ENCODE measurements at regions not wholly inside any gene's neighbourhood (a gene's known extent, or its start where the extent isn't known, plus 50 kb on each side); places are given as distances from the start of the nearest gene placed in this dataset.

- H3K4me3 ChIP-seq (replicated peaks; ENCODE audit: low read depth, low read length): no peak overlapping the region
- TF ChIP-seq, protein P1, sequence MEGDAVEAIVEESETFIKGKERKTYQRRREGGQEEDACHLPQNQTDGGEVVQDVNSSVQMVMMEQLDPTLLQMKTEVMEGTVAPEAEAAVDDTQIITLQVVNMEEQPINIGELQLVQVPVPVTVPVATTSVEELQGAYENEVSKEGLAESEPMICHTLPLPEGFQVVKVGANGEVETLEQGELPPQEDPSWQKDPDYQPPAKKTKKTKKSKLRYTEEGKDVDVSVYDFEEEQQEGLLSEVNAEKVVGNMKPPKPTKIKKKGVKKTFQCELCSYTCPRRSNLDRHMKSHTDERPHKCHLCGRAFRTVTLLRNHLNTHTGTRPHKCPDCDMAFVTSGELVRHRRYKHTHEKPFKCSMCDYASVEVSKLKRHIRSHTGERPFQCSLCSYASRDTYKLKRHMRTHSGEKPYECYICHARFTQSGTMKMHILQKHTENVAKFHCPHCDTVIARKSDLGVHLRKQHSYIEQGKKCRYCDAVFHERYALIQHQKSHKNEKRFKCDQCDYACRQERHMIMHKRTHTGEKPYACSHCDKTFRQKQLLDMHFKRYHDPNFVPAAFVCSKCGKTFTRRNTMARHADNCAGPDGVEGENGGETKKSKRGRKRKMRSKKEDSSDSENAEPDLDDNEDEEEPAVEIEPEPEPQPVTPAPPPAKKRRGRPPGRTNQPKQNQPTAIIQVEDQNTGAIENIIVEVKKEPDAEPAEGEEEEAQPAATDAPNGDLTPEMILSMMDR (IDR thresholded peaks at IDR 0.05; ENCODE audit: low read depth, low read length, missing control alignments): peak; percentile 38
- no peak for DNase-seq (ENCODE audit: extremely low read depth, low read depth)
Observed at GRCh38 chr13:73417012-73417615, 358.3 kb downstream of the KLF5 start.

GRCh38 chr13:73416093-73416492, 357.3 kb downstream of the KLF5 start:
- TF ChIP-seq, protein P1 (IDR thresholded peaks at IDR 0.05; ENCODE audit: low read depth, low read length, missing control alignments): no peak
- no peak overlapping the region for H3K4me3 ChIP-seq (replicated peaks; ENCODE audit: low read depth, low read length)
- no peak for DNase-seq (ENCODE audit: extremely low read depth, low read depth)

DNA sequence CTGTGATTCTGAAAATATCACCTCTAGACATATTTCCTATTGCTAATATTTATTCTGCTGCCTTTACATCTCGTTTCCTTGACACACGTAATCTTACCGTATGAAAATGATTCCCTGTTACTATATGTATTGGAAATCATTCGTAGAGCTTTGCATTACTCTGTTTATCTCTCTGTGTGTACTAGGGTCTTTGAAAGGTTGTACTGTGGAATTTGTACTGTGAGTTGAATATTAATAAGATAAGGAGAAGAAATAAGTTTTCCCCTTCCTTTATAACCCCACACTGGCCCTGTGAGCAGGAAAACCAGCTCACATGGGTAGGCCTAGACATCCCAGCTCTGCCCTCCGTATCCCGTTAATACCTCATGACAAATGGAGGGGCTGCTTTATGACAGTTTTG, 354.9 kb downstream of the KLF5 start:
- DNase-seq (ENCODE audit: extremely low read depth, low read depth): no peak
- TF ChIP-seq, protein P1 (IDR thresholded peaks at IDR 0.05; ENCODE audit: low read depth, low read length, missing control alignments): no peak
- no peak overlapping the region for H3K4me3 ChIP-seq (replicated peaks; ENCODE audit: low read depth, low read length)

DNA sequence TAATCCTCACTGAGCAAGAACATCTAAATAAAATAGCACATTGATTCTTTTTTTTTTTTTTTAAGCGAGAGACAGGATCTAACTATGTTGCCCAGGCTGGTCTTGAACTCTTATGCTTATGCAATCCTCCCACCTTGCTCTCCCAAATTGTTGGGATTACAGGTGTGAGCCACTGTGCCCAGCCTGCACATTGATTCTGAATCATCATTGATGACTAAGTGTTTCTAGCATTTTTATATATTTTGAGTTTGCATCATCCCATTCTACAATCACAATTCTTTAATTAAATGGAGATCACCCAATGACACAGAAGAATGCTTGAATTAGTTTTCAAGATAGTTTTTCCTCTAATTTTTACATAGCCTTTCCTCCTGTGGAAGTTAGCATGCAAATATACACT, 354.1 kb downstream of the KLF5 start:
- no peak for DNase-seq (ENCODE audit: extremely low read depth, low read depth)
- no peak overlapping the region for H3K4me3 ChIP-seq (replicated peaks; ENCODE audit: low read depth, low read length)
- TF ChIP-seq, protein P1 (IDR thresholded peaks at IDR 0.05; ENCODE audit: low read depth, low read length, missing control alignments): no peak

DNA sequence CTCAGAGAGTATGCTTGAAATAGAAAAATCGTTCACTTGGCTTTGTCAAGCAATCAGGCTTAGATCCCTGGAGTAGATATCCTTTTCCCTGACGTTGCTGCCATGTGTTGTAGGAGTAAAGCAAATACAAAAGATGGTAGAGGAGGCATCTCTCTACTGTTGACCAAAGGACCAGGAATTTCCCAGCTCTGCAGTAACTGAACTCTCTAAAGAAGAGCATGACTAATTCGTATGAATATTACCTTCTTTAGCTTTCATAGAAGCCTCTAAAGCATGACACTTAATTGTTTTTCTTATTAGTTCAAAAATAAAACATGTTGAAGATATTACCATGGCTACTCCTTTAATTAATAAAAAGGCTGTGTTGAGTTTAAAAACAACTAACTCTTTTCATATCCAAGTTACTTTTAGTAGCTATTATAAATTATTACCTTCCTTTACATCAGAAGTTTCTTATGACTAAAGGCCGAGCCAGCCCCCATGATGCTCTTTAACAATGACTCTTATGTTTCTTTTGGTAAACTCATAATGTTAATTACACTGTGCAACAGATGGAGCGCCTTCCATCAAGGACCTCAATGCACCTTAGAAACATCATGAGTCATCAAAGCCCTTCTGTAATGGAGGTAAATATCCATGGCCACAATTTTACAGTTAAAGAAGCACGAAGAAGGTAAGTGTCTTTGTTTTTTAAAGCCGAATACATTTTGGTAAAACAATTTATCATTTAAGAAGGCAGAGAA, 352.4 kb downstream of the KLF5 start:
- TF ChIP-seq, protein P1 (IDR thresholded peaks at IDR 0.05; ENCODE audit: low read depth, low read length, missing control alignments): no peak
- no peak overlapping the region for H3K4me3 ChIP-seq (replicated peaks; ENCODE audit: low read depth, low read length)
- DNase-seq (ENCODE audit: extremely low read depth, low read depth): no peak

DNA sequence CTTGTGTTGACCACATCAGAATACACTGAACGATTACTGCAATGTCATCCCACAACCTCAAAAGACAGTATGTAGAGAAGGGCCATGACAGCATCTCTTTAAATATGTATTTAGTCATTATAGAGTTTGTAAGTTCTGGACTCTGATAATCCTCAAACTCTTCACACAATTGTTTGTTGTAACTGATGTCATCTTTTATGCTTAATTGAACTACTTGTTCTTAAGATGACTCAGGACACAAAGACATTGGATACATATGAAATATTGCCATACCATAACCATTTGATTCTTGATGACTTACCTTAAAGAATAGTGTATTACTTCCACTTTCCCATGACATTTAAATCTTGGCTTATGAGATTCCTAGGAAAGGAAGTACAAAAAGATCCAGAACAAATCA, 347.6 kb downstream of the KLF5 start:
- TF ChIP-seq, protein P1 (IDR thresholded peaks at IDR 0.05; ENCODE audit: low read depth, low read length, missing control alignments): no peak
- no peak for DNase-seq (ENCODE audit: extremely low read depth, low read depth)
- no peak overlapping the region for H3K4me3 ChIP-seq (replicated peaks; ENCODE audit: low read depth, low read length)

Data from HFF-Myc (cell line).